ENCODE measurements at regions not wholly inside any gene's neighbourhood (a gene's known extent, or its start where the extent isn't known, plus 50 kb on each side); places are given as distances from the start of the nearest gene placed in this dataset.

GRCh38 chr3:30263238-30263924 is 343.0 kb upstream of the TGFBR2 start:
- Mint-ChIP-seq H3K4me3 (ENCODE audit: unreplicated experiment) (no peak overlapping the region), H3K36me3 (ENCODE audit: insufficient read depth, unreplicated experiment) (peaks cover 11% of the 10 kb centered on the region), H3K9me3 (ENCODE audit: unreplicated experiment) (peaks cover 24% of the 10 kb centered on the region), H3K27me3 (ENCODE audit: insufficient read depth, unreplicated experiment) (no peaks in the 10 kb centered on the region), H3K4me1 (ENCODE audit: low read depth, unreplicated experiment) (peaks cover 28% of the 10 kb centered on the region), H3K27ac (ENCODE audit: unreplicated experiment) (peak overlapping the region; percentile 23)
- no peaks in the 10 kb centered on the region for H3K36me3 ChIP-seq (ENCODE audit: control insufficient read depth, insufficient read depth, low read length)
- BruUV-seq (replicated peaks), result no TSS peak
- 0 out of 2 replicates have a peak, but pooled peaks cover 6% of the 10 kb centered on the region for H3K9me3 ChIP-seq
- ChIA-PET CTCF (no interaction called here), POLR2A (no interaction called here)
- TF ChIP-seq CTCF (IDR thresholded peaks at IDR 0.05; ENCODE audit: insufficient read depth in 1 of 2, low read depth in 1 of 2, low read length in 1 of 2, severe bottlenecking in 1 of 2, unreplicated experiment in 1 of 2), result no peak
- no peak overlapping the region for H3K4me3 ChIP-seq (ENCODE audit: low read depth, low read length)
- DNase-seq, result no peak
- intact Hi-C loops (cut with micrococcal nuclease; ENCODE audit: unreplicated experiment), result no loop called here
- no peaks in the 10 kb centered on the region for H3K27me3 ChIP-seq (replicated peaks; ENCODE audit: control insufficient read depth, insufficient read depth, low read length)
- peaks cover 29% of the 10 kb centered on the region for H3K4me1 ChIP-seq

- Mint-ChIP-seq H3K4me1 (ENCODE audit: low read depth, unreplicated experiment) (peaks cover 22% of the 10 kb centered on the region), H3K27me3 (ENCODE audit: insufficient read depth, unreplicated experiment) (no peaks in the 10 kb centered on the region), H3K4me3 (ENCODE audit: unreplicated experiment) (no peak overlapping the region), H3K9me3 (ENCODE audit: unreplicated experiment) (peaks cover 24% of the 10 kb centered on the region), H3K27ac (ENCODE audit: unreplicated experiment) (no peak overlapping the region), H3K36me3 (ENCODE audit: insufficient read depth, unreplicated experiment) (peaks cover 11% of the 10 kb centered on the region)
- CTCF ChIA-PET, result no interaction called here
- Histone ChIP-seq H3K9me3 (peaks cover 6% of the 10 kb centered on the region; the same call in 1 of the 2 replicates), H3K36me3 (ENCODE audit: control insufficient read depth, insufficient read depth, low read length) (no peaks in the 10 kb centered on the region), H3K4me3 (ENCODE audit: low read depth, low read length) (no peak overlapping the region), H3K27me3 (replicated peaks; ENCODE audit: control insufficient read depth, insufficient read depth, low read length) (no peaks in the 10 kb centered on the region), H3K4me1 (peaks cover 25% of the 10 kb centered on the region)
- POLR2A ChIA-PET, result no interaction called here
- DNase-seq, result no peak
- TF ChIP-seq CTCF (IDR thresholded peaks at IDR 0.05; ENCODE audit: insufficient read depth in 1 of 2, low read depth in 1 of 2, low read length in 1 of 2, severe bottlenecking in 1 of 2, unreplicated experiment in 1 of 2), result no peak
- intact Hi-C loops (cut with micrococcal nuclease; ENCODE audit: unreplicated experiment), result no loop called here
- no TSS peak for BruUV-seq (replicated peaks)
These were observed 342.5 kb upstream of the TGFBR2 start for GRCh38 chr3:30263925-30264313.

- POLR2A ChIA-PET, result no interaction called here
These were observed 339.9 kb upstream of the TGFBR2 start for GRCh38 chr3:30266524-30266923.

More at GRCh38 chr3:30266524-30266923, 339.9 kb upstream of the TGFBR2 start:
- no peaks in the 10 kb centered on the region for H3K27me3 Mint-ChIP-seq (ENCODE audit: insufficient read depth, unreplicated experiment)
- peaks cover 6% of the 10 kb centered on the region; the same call in 1 of the 2 replicates for H3K9me3 ChIP-seq
- CTCF ChIA-PET, result no interaction called here
- H3K4me3 Mint-ChIP-seq (ENCODE audit: unreplicated experiment), result no peak overlapping the region
- H3K27ac Mint-ChIP-seq (ENCODE audit: unreplicated experiment), result no peak overlapping the region
- BruUV-seq (replicated peaks), result no TSS peak
- peaks cover 18% of the 10 kb centered on the region for H3K9me3 Mint-ChIP-seq (ENCODE audit: unreplicated experiment)
- intact Hi-C loops (cut with micrococcal nuclease; ENCODE audit: unreplicated experiment), result no loop called here
- DNase-seq, result no peak
- peaks cover under 1% of the 10 kb centered on the region; the same call in 1 of the 2 replicates for H3K4me1 ChIP-seq
- H3K27me3 ChIP-seq (replicated peaks; ENCODE audit: control insufficient read depth, insufficient read depth, low read length), result no peaks in the 10 kb centered on the region
- H3K36me3 Mint-ChIP-seq (ENCODE audit: insufficient read depth, unreplicated experiment), result peaks cover 9% of the 10 kb centered on the region
- no peak overlapping the region for H3K4me3 ChIP-seq (ENCODE audit: low read depth, low read length)
- no peak for TF ChIP-seq CTCF (IDR thresholded peaks at IDR 0.05; ENCODE audit: insufficient read depth in 1 of 2, low read depth in 1 of 2, low read length in 1 of 2, severe bottlenecking in 1 of 2, unreplicated experiment in 1 of 2)
- no peaks in the 10 kb centered on the region for H3K36me3 ChIP-seq (ENCODE audit: control insufficient read depth, insufficient read depth, low read length)
- H3K4me1 Mint-ChIP-seq (ENCODE audit: low read depth, unreplicated experiment), result peaks cover 2% of the 10 kb centered on the region

All from Caco-2 (cell line).